AG04450 (cell line): ENCODE measurements at regions not wholly inside any gene's neighbourhood (a gene's known extent, or its start where the extent isn't known, plus 50 kb on each side); places are given as distances from the start of the nearest gene placed in this dataset.

ENCODE experiments used
- CTCF ChIA-PET: fragments of 300-600, 350-600 bp; formaldehyde crosslinking; extraction: SDS; loops from one replicate; lab custom pipeline; 2022; ENCODE audit warnings: antibody characterized with exemption, inconsistent platforms; lab: Charles Lee
- POLR2A ChIA-PET: fragments of 350-600 bp; formaldehyde crosslinking; extraction: SDS; loops from one replicate; lab custom pipeline; 2021; ENCODE audit warnings: antibody characterized with exemption, inconsistent platforms; lab: Yijun Ruan, JAX
- DNase-seq: peaks from one replicate; pipeline ENCODE4 v3.0.0-alpha.2; 2011; ENCODE audit warnings: low read depth, low spot score
- H3K27ac ChIP-seq: one replicate; pipeline ENCODE4 v1.5.1; 2012; ENCODE audit warnings: low read depth, low read length, control low read depth
- H3K27me3 ChIP-seq: one replicate; pipeline ENCODE4 v1.6.0; 2012; ENCODE audit warnings: low read length; ENCODE audit not compliant: control insufficient read depth, insufficient read depth
- H3K4me3 ChIP-seq: 2 replicates; pipeline ENCODE4 v1.5.1; 2011; ENCODE audit warnings: mild to moderate bottlenecking, low read depth, low read length, control low read depth
- H3K9me3 ChIP-seq: 2 replicates; pipeline ENCODE4 v1.5.1; 2012; ENCODE audit warnings: low read length; ENCODE audit not compliant: control insufficient read depth, insufficient read depth
- CTCF ChIP-seq: IDR thresholded peaks from 2 replicates; pipeline ENCODE4 v1.5.1; 2011; ENCODE audit warnings: low read depth, low read length, control low read depth, inconsistent platforms

GRCh38 chr6:139702706-139703105, 328.3 kb upstream of the CITED2 start:
- no peaks in the 10 kb centered on the region for H3K27me3 ChIP-seq
- no peak for DNase-seq
- CTCF ChIA-PET, result no interaction called here
- POLR2A ChIA-PET, result no interaction called here
- no peak overlapping the region for H3K27ac ChIP-seq
- no peak for TF ChIP-seq CTCF
- no peak overlapping the region for H3K4me3 ChIP-seq
- peaks cover 7% of the 10 kb centered on the region for H3K9me3 ChIP-seq

- H3K4me3 ChIP-seq, result no peak overlapping the region
- H3K27me3 ChIP-seq, result no peaks in the 10 kb centered on the region
- POLR2A ChIA-PET, result no interaction called here
- CTCF ChIA-PET, result no interaction called here
- peaks cover 8% of the 10 kb centered on the region for H3K9me3 ChIP-seq
- no peak for TF ChIP-seq CTCF
- no peak overlapping the region for H3K27ac ChIP-seq
- DNase-seq, result no peak
Observed at GRCh38 chr6:139701695-139702094, 327.2 kb upstream of the CITED2 start.

- POLR2A ChIA-PET, result no interaction called here
Observed at GRCh38 chr6:139701003-139701402, 326.6 kb upstream of the CITED2 start.

GRCh38 chr6:139699911-139700310, 325.5 kb upstream of the CITED2 start:
- no peak overlapping the region for H3K27ac ChIP-seq
- ChIA-PET CTCF (interaction anchor here (0.6 kb wide), 1 partner anchor 1108 kb away, joined by 3 read pairs; no protein-coding TSS in a partner anchor), POLR2A (interaction anchor here (1.0 kb wide), 1 partner anchor 326 kb away, joined by 5 read pairs; the partner anchor contains the start of gene CITED2)
- H3K4me3 ChIP-seq, result no peak overlapping the region
- no peak for DNase-seq
- TF ChIP-seq CTCF, result no peak
- H3K9me3 ChIP-seq, result peaks cover 3% of the 10 kb centered on the region; the same call in 1 of the 2 replicates
- H3K27me3 ChIP-seq, result no peaks in the 10 kb centered on the region

More at GRCh38 chr6:139701003-139701402, 326.6 kb upstream of the CITED2 start:
- Histone ChIP-seq H3K9me3 (peaks cover 8% of the 10 kb centered on the region), H3K27ac (no peak overlapping the region), H3K27me3 (no peaks in the 10 kb centered on the region), H3K4me3 (no peak overlapping the region)
- CTCF ChIA-PET, result interaction anchor here (0.6 kb wide), 1 partner anchor 12 kb away, joined by 3 read pairs; no protein-coding TSS in a partner anchor
- no peak for TF ChIP-seq CTCF
- DNase-seq, result no peak

GRCh38 chr6:139699335-139699734, 324.9 kb upstream of the CITED2 start:
- DNase-seq, result no peak
- H3K27me3 ChIP-seq, result no peaks in the 10 kb centered on the region
- TF ChIP-seq CTCF, result no peak
- peaks cover 3% of the 10 kb centered on the region; the same call in 1 of the 2 replicates for H3K9me3 ChIP-seq
- H3K4me3 ChIP-seq, result no peak overlapping the region
- CTCF ChIA-PET, result interaction anchor here (0.6 kb wide), 1 partner anchor 1107 kb away, joined by 3 read pairs; no protein-coding TSS in a partner anchor
- POLR2A ChIA-PET, result interaction anchor here (1.0 kb wide), 1 partner anchor 325 kb away, joined by 5 read pairs; the partner anchor contains the start of gene CITED2
- H3K27ac ChIP-seq, result no peak overlapping the region
